ENCODE measurements at regions not wholly inside any gene's neighbourhood (a gene's known extent, or its start where the extent isn't known, plus 50 kb on each side); places are given as distances from the start of the nearest gene placed in this dataset.
"Not testable (repeated sequence)": the region's sequence is repeated elsewhere in the genome, so short reads cannot be mapped to it uniquely, and the experiment has no call there.

DNA sequence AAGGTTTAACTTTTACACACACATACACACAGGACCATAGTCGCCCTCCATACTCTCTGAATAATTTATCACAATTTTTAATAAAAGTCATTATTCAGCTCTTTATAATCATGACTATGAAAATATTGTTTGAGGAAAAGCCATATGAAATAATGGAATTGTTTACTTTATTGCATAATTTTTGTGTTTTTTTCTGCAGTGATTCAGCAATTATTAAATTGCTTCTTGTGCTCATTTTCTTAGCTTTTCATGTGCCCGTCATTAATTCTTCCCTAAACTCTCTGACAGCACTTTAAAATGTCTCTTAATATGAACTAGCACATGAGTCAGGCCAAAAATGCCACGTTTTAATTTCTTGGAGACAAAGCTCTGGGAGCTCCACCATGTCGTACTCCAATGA, 77.5 kb upstream of the ALX4 start:
- WGBS, 4 donors = 82 to 88% (median 84%) methylated on average over 4 of the region's 4 CpGs
- no peak for ATAC-seq
- intact Hi-C loops (cut with DNase I) = no loop called here

DNA sequence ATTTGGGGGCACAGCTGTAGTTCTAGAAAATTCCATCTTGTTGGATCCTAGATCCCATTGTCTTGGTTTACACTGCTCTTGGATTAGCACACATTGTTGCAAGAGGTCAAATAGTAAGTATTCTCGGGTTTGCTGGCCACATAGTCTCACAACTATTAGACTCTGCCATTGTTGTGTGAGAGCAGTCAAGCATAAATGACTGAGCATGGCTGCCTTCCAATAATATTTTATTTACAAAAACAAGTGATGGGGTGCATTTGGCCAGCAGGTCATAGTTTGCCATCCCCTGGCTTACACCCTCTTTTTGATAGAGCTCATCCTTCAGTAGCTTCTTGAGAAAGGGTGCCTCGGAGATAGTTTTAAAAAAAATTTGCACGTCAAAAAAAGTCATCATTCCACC, 77.9 kb upstream of the ALX4 start:
- Histone ChIP-seq H3K4me3 (no peak overlapping the region), H3K27me3 (peaks cover 0 to 12% (median 0%) of the 10 kb centered on the region in 9 donors), H3K27ac (no peak overlapping the region), H3K4me1 (no peaks in the 10 kb centered on the region), H3K9me3 (peaks cover 0 to 12% (median 6%) of the 10 kb centered on the region in 12 donors), H3K36me3 (no peaks in the 10 kb centered on the region)
- WGBS, 4 donors = 77 to 83% (median 80%) methylated on average over 3 of the region's 3 CpGs
- DNase-seq (no peak), ATAC-seq (no peak)
- TF ChIP-seq POLR2A (IDR thresholded peaks at IDR 0.05) (no peak), CTCF (IDR thresholded peaks at IDR 0.05) (no peak)
- intact Hi-C loops (cut with DNase I) = no loop called here

More for the DNA sequence above, 77.5 kb upstream of the ALX4 start:
- peaks cover 0 to 12% (median 6%) of the 10 kb centered on the region in 12 donors for H3K9me3 ChIP-seq
- H3K27ac ChIP-seq = no peak overlapping the region
- H3K4me1 ChIP-seq = no peaks in the 10 kb centered on the region
- peaks cover 0 to 12% (median 0%) of the 10 kb centered on the region in 9 donors for H3K27me3 ChIP-seq
- TF ChIP-seq POLR2A (IDR thresholded peaks at IDR 0.05) = no peak
- no peak for TF ChIP-seq CTCF (IDR thresholded peaks at IDR 0.05)
- H3K4me3 ChIP-seq = no peak overlapping the region
- H3K36me3 ChIP-seq = no peaks in the 10 kb centered on the region
- DNase-seq = no peak

DNA sequence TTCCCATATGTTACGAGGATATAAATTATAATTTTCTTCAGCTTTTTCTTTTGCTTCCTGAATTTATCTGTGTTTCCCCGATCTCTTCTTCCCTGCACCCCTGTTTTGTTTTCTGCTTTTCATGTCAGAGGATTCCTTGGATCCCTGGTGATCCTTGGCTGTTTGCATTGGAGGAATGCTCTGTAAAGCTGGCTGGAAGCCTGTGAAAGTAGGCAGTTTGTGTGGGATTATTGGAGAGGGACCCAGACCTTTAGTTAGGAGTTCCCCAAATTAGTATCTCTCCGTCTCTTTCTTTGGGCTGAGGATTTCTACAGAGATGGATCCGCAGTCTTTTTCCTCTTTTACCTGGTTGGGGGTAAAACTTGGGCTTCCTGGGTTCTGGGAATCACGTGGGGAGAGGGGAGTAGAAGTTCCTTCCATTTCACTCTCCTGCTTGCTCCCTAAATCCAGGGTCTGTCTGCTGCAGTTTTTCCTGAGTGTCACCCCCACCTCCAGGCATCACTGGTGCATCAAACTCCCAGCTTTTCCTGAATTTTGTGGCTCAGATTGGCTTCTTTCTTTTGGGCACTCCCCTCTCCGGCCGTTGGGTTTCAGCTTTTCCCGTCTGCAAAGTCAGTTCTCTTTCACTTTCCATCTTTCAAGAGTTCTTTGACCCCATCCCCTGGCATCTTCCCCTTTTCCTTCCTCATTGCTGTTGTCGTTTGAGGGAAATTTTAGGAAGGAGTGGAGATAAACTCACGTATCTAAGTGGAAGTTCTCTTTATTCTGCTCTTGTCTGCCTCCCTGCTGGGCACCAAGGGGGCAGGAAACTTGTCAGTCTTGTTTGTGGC, 79.1 kb upstream of the ALX4 start:
- TF ChIP-seq CTCF (IDR thresholded peaks at IDR 0.05) = no peak
- no peak for TF ChIP-seq POLR2A (IDR thresholded peaks at IDR 0.05)
- DNase-seq (no peak), ATAC-seq (no peak)
- 24 to 33% (median 30%) methylated on average over 10 of the region's 10 CpGs for WGBS, 4 donors
- Histone ChIP-seq H3K4me1 (no peaks in the 10 kb centered on the region), H3K27ac (no peak overlapping the region), H3K36me3 (no peaks in the 10 kb centered on the region), H3K4me3 (peak overlapping the region in 1 of 12 donors; percentile 15), H3K27me3 (peaks cover 0 to 12% (median 0%) of the 10 kb centered on the region in 9 donors), H3K9me3 (peaks cover 0 to 12% (median 6%) of the 10 kb centered on the region in 12 donors)
- intact Hi-C loops (cut with DNase I) = no loop called here

- intact Hi-C loops (cut with DNase I) = no loop called here
- peaks cover 0 to 21% (median 6%) of the 10 kb centered on the region in 12 donors for H3K9me3 ChIP-seq
These were observed 80.1 kb upstream of the ALX4 start for GRCh38 chr11:44389963-44390605.

DNA sequence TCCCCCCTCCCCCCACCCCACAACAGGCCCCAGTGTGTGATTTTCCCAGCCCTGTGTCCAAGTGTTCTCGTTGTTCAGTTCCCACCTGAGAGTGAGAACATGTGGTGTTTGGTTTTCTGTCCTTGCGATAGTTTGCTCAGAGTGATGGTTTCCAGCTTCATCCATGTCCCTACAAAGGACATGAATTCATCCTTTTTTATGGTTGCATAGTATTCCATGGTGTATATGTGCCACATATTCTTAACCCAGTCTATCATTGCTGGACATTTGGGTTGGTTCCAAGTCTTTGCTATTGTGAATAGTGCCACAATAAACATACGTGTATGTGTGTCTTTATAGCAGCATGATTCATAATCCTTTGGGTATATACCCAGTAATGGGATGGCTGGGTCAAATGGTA, 81.1 kb upstream of the ALX4 start:
- 86 to 91% (median 88%) methylated on average over 3 of the region's 3 CpGs for WGBS, 4 donors

More at GRCh38 chr11:44389963-44390605, 80.1 kb upstream of the ALX4 start:
- Histone ChIP-seq H3K27ac (no peak overlapping the region), H3K27me3 (peaks cover 0 to 12% (median 0%) of the 10 kb centered on the region in 9 donors), H3K36me3 (no peaks in the 10 kb centered on the region), H3K4me3 (no peak overlapping the region), H3K4me1 (no peaks in the 10 kb centered on the region)
- TF ChIP-seq POLR2A (IDR thresholded peaks at IDR 0.05) = no peak
- no peak for TF ChIP-seq CTCF (IDR thresholded peaks at IDR 0.05)
- WGBS, 4 donors = 89 to 96% (median 92%) methylated on average over 3 of the region's 3 CpGs
- ATAC-seq (no peak), DNase-seq (no peak)

GRCh38 chr11:44396746-44397145, 86.8 kb upstream of the ALX4 start:
- DNase-seq; intact Hi-C loops (cut with DNase I); H3K4me1 ChIP-seq; H3K4me3 ChIP-seq; H3K27me3 ChIP-seq; ATAC-seq; H3K27ac ChIP-seq; H3K36me3 ChIP-seq: not testable (repeated sequence)
- WGBS, 4 donors = 76 to 81% (median 78%) methylated on average over 10 of the region's 10 CpGs
- peaks cover 0 to 11% (median 0%) of the 10 kb centered on the region in 12 donors for H3K9me3 ChIP-seq

More for the DNA sequence above, 81.1 kb upstream of the ALX4 start:
- H3K4me3 ChIP-seq; H3K4me1 ChIP-seq; H3K27ac ChIP-seq; ATAC-seq; DNase-seq; intact Hi-C loops (cut with DNase I); H3K36me3 ChIP-seq: not testable (repeated sequence)
- peaks cover 0 to 12% (median 0%) of the 10 kb centered on the region in 9 donors for H3K27me3 ChIP-seq
- H3K9me3 ChIP-seq = peaks cover 0 to 22% (median 6%) of the 10 kb centered on the region in 12 donors
